AG04449 (cell line): ENCODE measurements at regions not wholly inside any gene's neighbourhood (a gene's known extent, or its start where the extent isn't known, plus 50 kb on each side); places are given as distances from the start of the nearest gene placed in this dataset.

ENCODE experiments used
- CTCF ChIA-PET: fragments of 350-600 bp; formaldehyde crosslinking; extraction: SDS; loops from one replicate; lab custom pipeline; 2021; ENCODE audit warnings: antibody characterized with exemption; lab: Yijun Ruan, JAX
- POLR2A ChIA-PET: fragments of 400-600, 350-600 bp; formaldehyde crosslinking; extraction: SDS; loops from one replicate; lab custom pipeline; 2020; ENCODE audit warnings: antibody characterized with exemption, inconsistent platforms; lab: Yijun Ruan, JAX
- DNase-seq: peaks from one replicate; pipeline ENCODE4 v3.0.0-alpha.2; 2010; ENCODE audit warnings: low read depth, low spot score
- H3K4me3 ChIP-seq: 2 replicates; pipeline ENCODE4 v1.5.1; 2011; ENCODE audit warnings: low read depth, mild to moderate bottlenecking, control low read depth, low read length
- TF ChIP-seq, protein P1 (sequence below): IDR thresholded peaks from one replicate; pipeline ENCODE4 v1.5.1; 2011; ENCODE audit warnings: mild to moderate bottlenecking, moderate library complexity, low read length, control low read depth, inconsistent platforms; ENCODE audit not compliant: insufficient read depth; ENCODE audit errors: missing control alignments

DNA sequence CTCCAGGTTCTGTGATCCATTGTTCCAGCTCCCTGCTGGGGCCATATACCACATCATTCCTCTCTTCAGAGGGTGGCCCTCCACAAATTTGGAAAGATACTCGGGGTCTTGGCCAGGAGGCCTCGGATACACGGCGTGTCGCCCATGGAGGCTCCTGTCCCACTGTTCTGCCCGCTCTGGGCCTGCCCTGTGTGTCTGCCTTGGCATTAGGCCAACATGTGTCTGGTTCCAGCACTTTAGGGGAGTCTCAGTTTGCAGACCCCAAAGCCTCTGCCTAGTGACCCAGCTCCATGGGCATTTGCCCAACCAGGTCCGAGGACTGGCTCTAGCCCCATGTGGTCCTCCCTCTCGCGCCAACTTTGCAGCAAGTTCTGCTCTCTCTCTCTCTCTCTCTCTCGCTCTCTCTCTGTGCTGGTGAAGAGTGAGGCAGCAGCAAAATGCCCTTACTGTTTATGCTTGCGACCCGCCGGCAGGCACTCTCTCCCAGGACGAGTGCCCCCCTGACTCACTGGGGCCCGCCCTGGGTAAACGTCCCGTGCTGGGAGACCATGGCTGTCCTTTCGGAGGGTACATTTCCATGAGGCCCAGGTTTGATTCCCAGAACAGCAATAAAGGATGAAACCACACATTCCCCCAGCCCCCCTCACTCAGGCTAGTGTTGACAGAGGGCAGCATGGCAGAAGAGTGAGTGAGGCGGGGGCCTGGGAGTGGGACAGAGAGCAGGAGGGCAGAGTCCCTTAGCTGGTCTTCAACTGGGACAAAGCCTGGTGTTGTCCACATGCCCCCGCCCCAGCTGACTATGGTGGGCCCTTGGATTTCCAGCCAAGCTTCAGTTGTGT, 77.9 kb downstream of the ISG20 start:
- CTCF ChIA-PET, result no interaction called here
- DNase-seq, result no peak
- POLR2A ChIA-PET, result no interaction called here
- TF ChIP-seq, protein P1, sequence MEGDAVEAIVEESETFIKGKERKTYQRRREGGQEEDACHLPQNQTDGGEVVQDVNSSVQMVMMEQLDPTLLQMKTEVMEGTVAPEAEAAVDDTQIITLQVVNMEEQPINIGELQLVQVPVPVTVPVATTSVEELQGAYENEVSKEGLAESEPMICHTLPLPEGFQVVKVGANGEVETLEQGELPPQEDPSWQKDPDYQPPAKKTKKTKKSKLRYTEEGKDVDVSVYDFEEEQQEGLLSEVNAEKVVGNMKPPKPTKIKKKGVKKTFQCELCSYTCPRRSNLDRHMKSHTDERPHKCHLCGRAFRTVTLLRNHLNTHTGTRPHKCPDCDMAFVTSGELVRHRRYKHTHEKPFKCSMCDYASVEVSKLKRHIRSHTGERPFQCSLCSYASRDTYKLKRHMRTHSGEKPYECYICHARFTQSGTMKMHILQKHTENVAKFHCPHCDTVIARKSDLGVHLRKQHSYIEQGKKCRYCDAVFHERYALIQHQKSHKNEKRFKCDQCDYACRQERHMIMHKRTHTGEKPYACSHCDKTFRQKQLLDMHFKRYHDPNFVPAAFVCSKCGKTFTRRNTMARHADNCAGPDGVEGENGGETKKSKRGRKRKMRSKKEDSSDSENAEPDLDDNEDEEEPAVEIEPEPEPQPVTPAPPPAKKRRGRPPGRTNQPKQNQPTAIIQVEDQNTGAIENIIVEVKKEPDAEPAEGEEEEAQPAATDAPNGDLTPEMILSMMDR, result no peak
- H3K4me3 ChIP-seq, result no peak overlapping the region

DNA sequence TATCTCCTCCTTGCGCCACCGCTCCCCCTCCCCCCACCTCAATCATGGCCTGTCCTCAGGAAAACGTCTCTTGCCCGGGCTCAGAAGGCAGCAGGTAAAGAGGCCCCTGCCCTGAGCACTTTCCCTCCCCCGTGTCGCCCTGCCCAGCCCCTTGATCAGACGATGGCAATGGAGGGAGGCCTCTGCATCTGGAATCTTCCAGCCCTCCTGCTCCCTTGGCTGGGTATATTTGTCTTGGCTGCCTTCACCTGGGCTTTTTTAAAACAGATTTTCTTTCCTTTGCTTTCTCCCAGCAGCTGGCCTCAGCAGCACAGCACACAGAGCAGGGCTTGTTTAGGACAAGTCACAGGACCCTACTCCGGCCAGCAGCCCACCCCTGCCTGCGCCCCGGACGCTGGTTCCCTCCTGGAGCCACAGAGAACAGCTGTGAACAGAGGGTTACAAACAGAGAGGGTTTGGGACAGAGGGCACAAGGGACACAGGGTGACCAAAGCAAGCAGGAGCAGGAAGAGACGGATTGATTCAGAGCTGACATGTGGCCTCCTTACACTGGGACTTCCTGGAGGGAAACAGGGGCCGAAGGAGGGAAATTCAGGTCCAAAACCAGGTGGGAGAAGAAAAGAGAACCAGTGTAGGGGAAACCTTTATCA, 78.7 kb downstream of the ISG20 start:
- ChIA-PET POLR2A (no interaction called here), CTCF (no interaction called here)
- no peak for DNase-seq
- TF ChIP-seq, protein P1, result no peak
- H3K4me3 ChIP-seq, result no peak overlapping the region

DNA sequence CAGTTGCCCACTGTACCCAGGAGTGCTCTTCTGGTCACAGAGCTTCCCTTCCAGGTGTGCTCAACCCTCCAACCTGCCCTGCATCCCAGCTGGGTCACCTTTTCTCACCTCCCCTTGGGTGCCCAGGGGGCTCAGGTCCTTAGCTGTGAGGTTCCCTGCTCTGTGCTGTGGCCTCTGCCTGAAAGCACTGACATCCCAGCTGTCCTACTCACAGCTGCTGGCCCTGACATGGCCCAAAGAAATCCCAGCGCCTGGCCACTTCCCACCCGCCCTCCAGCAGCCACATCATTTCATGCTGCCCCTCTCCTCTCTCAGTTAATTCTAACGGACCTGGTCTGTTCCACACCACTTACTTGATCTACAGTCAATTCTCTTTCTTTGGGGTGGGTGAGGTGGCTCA, 79.9 kb downstream of the ISG20 start:
- POLR2A ChIA-PET, result no interaction called here
- DNase-seq, result no peak
- CTCF ChIA-PET, result no interaction called here
- H3K4me3 ChIP-seq, result no peak overlapping the region
- TF ChIP-seq, protein P1, result no peak

- DNase-seq, result no peak
- TF ChIP-seq, protein P1, result no peak
- H3K4me3 ChIP-seq, result no peak overlapping the region
- CTCF ChIA-PET, result no interaction called here
- POLR2A ChIA-PET, result no interaction called here
Measured at GRCh38 chr15:88719654-88720053, 80.8 kb downstream of the ISG20 start.

DNA sequence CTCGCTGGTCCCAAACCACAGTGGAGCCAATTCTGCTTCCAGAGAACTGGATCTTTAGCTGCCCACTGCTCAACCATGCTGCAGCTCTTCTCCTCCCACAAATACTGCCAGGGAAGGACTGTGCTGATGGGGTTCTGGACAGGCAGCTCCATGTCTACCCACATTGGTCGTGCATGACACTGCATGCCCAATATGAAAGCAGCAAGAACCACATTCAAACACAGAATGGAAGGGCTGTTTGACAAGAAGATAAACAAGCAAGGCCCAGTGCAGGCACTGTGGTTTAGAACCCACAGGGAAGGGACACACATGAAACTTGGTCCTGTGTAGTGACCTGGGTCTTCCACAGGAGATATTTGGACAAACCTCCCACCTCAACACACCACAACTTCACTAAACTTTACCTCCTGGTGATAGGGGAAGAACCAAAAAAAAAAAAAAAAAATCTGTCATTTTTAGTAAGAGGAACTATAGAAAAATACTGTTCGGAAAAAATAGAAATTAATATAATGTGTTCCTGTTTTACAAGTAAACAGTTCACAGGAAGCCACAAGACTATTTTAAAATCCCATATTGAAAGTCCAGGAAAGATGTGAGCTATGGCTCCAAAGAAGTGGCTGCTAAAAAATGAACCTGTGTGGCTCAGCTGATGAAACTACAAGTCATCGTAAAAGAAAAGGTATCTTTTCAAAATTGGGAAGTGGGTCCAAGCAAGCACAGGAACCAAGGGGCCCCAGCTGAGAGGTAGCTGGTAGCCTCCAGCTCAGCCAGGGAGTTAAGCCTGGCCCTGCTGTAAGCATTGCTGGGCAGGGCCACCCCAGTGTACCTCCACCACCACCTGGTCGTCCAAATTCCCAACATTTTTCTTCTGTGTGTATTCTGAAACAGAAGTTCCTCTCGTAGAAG, 77.7 kb upstream of the ACAN start:
- POLR2A ChIA-PET, result no interaction called here
- CTCF ChIA-PET, result interaction anchor here (0.6 to 1.1 kb wide), 2 partner anchors 110 to 129 kb away, joined by 3 to 4 read pairs; no protein-coding TSS in a partner anchor

More for the DNA sequence above, 77.7 kb upstream of the ACAN start:
- TF ChIP-seq, protein P1, result no peak
- no peak overlapping the region for H3K4me3 ChIP-seq
- no peak for DNase-seq
